SK-N-SH treated with all-trans-retinoic acid at 6 μM for 48 hours (cell line): ENCODE measurements at regions not wholly inside any gene's neighbourhood (a gene's known extent, or its start where the extent isn't known, plus 50 kb on each side); places are given as distances from the start of the nearest gene placed in this dataset.

ENCODE experiments used
- ARNTL ChIP-seq: fragments of 450-650 bp; formaldehyde crosslinking; IDR thresholded peaks from 2 replicates; pipeline ENCODE4 v1.5.0; 2020; ENCODE audit warnings: low read depth, mild to moderate bottlenecking, moderate library complexity, borderline replicate concordance
- BACH2 ChIP-seq: fragments of 250-450 bp; sonication (Bioruptor Pico); IDR thresholded peaks from 2 replicates; pipeline ENCODE4 v1.9.0; 2021; ENCODE audit warnings: mild to moderate bottlenecking, borderline replicate concordance
- ISL1 ChIP-seq: fragments of 250-450 bp; sonication (Bioruptor Pico); IDR thresholded peaks from 2 replicates; pipeline ENCODE4 v2.1.2; 2022; ENCODE audit warnings: mild to moderate bottlenecking, moderate library complexity
- PPARA ChIP-seq: fragments of 250-450 bp; sonication (Bioruptor Pico); IDR thresholded peaks from 2 replicates; pipeline ENCODE4 v1.5.0; 2020; ENCODE audit warnings: mild to moderate bottlenecking, borderline replicate concordance
- TF ChIP-seq, protein P1 (sequence below): fragments of 250-450 bp; sonication (Bioruptor Pico); IDR thresholded peaks from 2 replicates; pipeline ENCODE4 v1.8.0; 2020; ENCODE audit warnings: mild to moderate bottlenecking, moderate library complexity, borderline replicate concordance
- TF ChIP-seq, protein P2 (sequence below): fragments of 250-450 bp; sonication (Bioruptor Pico); IDR thresholded peaks from 2 replicates; pipeline ENCODE4 v1.5.1; 2021; ENCODE audit warnings: mild to moderate bottlenecking, moderate library complexity

DNA sequence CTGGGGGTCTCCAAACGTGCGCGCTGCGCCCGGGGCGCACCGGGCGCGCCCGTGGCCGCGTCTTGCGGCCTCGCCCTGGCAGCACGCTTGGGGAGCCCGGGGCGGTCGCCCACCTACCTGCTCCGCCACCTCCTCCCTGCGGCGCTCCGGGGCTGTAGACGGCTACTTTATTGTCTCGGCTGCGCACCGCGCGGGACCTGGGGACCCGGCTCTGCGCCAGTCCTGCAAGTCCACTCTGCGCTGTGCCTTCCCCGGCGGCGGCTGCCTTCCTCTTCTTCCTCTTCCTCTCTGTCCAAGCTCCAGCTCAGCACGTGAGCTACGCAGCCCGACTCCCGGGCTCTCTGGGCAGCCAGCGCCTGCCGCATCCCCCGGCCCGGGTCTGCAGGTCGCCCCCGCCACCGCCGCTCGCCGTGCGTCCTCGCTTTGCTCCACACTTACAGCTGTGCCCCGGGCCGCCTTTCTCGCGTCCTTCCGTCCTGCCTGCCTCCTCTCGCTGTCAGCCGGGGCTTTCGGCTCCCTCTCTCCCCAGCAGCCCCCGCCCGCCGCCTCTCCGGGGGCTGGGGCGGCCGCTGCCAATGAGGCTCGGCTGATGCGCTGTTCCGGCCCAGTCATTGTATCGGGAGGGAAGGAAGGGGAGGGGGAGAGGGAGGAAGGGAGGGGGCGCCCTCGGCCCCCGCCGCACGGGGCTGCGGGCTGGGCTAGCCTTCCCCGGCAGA is 156.4 kb upstream of the FRMD4B start:
- no peak for TF ChIP-seq ARNTL (CRISPR knock-in tag)
- no peak for TF ChIP-seq BACH2 (CRISPR knock-in tag)
- TF ChIP-seq, protein P1, sequence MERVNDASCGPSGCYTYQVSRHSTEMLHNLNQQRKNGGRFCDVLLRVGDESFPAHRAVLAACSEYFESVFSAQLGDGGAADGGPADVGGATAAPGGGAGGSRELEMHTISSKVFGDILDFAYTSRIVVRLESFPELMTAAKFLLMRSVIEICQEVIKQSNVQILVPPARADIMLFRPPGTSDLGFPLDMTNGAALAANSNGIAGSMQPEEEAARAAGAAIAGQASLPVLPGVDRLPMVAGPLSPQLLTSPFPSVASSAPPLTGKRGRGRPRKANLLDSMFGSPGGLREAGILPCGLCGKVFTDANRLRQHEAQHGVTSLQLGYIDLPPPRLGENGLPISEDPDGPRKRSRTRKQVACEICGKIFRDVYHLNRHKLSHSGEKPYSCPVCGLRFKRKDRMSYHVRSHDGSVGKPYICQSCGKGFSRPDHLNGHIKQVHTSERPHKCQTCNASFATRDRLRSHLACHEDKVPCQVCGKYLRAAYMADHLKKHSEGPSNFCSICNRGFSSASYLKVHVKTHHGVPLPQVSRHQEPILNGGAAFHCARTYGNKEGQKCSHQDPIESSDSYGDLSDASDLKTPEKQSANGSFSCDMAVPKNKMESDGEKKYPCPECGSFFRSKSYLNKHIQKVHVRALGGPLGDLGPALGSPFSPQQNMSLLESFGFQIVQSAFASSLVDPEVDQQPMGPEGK (CRISPR knock-in tag), result no peak
- TF ChIP-seq, protein P2, sequence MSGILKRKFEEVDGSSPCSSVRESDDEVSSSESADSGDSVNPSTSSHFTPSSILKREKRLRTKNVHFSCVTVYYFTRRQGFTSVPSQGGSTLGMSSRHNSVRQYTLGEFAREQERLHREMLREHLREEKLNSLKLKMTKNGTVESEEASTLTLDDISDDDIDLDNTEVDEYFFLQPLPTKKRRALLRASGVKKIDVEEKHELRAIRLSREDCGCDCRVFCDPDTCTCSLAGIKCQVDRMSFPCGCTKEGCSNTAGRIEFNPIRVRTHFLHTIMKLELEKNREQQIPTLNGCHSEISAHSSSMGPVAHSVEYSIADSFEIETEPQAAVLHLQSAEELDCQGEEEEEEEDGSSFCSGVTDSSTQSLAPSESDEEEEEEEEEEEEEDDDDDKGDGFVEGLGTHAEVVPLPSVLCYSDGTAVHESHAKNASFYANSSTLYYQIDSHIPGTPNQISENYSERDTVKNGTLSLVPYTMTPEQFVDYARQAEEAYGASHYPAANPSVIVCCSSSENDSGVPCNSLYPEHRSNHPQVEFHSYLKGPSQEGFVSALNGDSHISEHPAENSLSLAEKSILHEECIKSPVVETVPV (CRISPR knock-in tag), result no peak
- TF ChIP-seq PPARA (CRISPR knock-in tag), result no peak
- no peak for TF ChIP-seq ISL1
